Transverse colon (tissue), 4 donors: ENCODE measurements at regions not wholly inside any gene's neighbourhood (a gene's known extent, or its start where the extent isn't known, plus 50 kb on each side); places are given as distances from the start of the nearest gene placed in this dataset.

Experiments used
- DNase-seq: peaks from one replicate; pipeline ENCODE4 v3.0.0-alpha.2; 2019
- H3K27ac ChIP-seq, 4 donors: fragments of 200-600 bp; sonication (generic); 2 replicates each; pipeline ENCODE4 v1.5.1; 2016 to 2018; ENCODE audit warnings: inconsistent platforms in 4 of 4
- H3K27me3 ChIP-seq: fragments of 200-600 bp; sonication (generic); 2 replicates; pipeline ENCODE4 v1.5.1; 2017; ENCODE audit warnings: inconsistent platforms
- H3K36me3 ChIP-seq, 4 donors: fragments of 200-600 bp; sonication (generic); 2 replicates each; pipeline ENCODE4 v1.5.1; 2017 to 2019; ENCODE audit warnings: inconsistent platforms in 4 of 4
- H3K4me1 ChIP-seq, 4 donors: fragments of 200-600 bp; sonication (generic); 2 replicates each; pipeline ENCODE4 v1.5.1; 2017 to 2020; ENCODE audit warnings: inconsistent platforms in 4 of 4
- H3K4me3 ChIP-seq, 4 donors: fragments of 200-600 bp; sonication (generic); 1 replicate in 1 of 4; 2 replicates in 3 of 4; pipeline versions ENCODE4 v1.5.1 to v1.6.1; 2017 to 2019; ENCODE audit warnings: inconsistent platforms in 4 of 4
- H3K9me3 ChIP-seq, 2 donors: fragments of 200-600 bp; sonication (generic); 2 replicates each; pipeline ENCODE4 v1.5.1; 2017 to 2019; ENCODE audit warnings: inconsistent platforms in 2 of 2
- EP300 ChIP-seq: sonication (generic); formaldehyde crosslinking; IDR thresholded peaks from one replicate; pipeline ENCODE4 v1.6.1; 2017; ENCODE audit warnings: antibody characterized with exemption, low read depth
- POLR2A ChIP-seq: fragments of 450-650 bp; IDR thresholded peaks from one replicate; pipeline ENCODE4 v1.6.1; 2016; ENCODE audit warnings: antibody characterized with exemption, mild to moderate bottlenecking, moderate library complexity
- POLR2AphosphoS5 ChIP-seq, 3 donors: sonication (generic); formaldehyde crosslinking; IDR thresholded peaks; one replicate each; pipeline ENCODE4 v1.6.1; 2016; ENCODE audit warnings: antibody characterized with exemption in 3 of 3
- WGBS, 2 donors: methylation state at CpG; one replicate each; pipeline ENCODE4 v1.1.5; 2018; ENCODE audit warnings: low coverage in 1 of 2; 5-methylcytosine and 5-hydroxymethylcytosine counted together
- in situ Hi-C, 4 donors: fragments of 200-750 bp; cut with MboI; loops; one replicate each; pipeline versions ENCODE4 v1.15.0 to v1.15.1; 2017; ENCODE audit warnings: low sequenced_read_pairs in 3 of 4, low pct_ligation_motif_present in 1 of 4, low pct_unique_long_range_greater_than_20kb in 1 of 4
- intact Hi-C: fragments of 100-400 bp; cut with DNase I; formaldehyde crosslinking; loops from one replicate; pipeline ENCODE4 v1.15.1; 2023; ENCODE audit warnings: low total_unique reads
- TF ChIP-seq, protein P1 (sequence below), 5 experiments: fragments of 200-600 bp in 3 of 5; fragments of 450-650 bp in 2 of 5; sonication (generic) in 3 of 5; IDR thresholded peaks; 1 replicate in 2 of 5; 2 replicates in 3 of 5; pipeline ENCODE4 v1.5.1; 2016 to 2017; ENCODE audit warnings: antibody characterized with exemption in 5 of 5, inconsistent platforms in 3 of 5, mild to moderate bottlenecking in 2 of 5, moderate library complexity in 1 of 5

DNA sequence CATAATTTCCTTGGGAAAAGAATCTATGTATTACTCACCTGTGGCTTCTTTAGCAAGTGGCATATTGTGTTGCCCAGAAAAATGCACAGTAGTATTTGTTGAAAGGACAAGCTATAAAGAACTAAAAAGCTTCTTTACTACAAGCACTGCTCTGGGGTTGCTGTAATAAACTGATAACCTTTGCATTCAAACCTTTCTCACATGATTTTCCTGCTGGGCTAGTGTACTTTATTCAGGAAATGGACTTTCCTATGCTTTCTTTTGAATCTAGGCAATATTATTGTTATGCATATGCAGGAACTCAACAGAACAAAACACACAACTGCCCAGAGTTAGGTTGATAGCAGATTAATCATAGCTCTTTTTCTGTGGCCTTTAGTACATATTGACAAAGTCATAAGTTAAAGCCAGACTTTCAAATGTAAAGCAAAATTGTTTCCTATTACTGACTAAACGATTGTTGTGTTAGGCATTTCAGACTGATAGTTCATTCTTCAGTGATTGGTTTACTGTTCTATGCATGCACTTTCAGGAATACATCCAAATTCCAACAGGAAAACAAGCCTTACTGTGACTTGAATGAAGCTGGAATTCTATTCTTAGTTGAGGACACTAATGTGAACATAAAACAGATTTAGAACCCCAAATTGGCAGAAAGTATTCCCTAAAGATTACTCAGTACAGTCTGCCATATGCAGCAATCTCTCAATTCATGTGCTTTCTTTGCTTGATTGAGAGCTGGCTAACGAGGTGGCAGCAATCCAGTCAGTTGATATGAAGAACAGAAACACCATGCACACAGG lies 564.3 kb upstream of the NEGR1 start:
- intact Hi-C loops: no loop called here
- TF ChIP-seq POLR2A (no peak), EP300 (no peak), POLR2AphosphoS5 (IDR thresholded peaks at IDR 0.05) (no peak)
- TF ChIP-seq, protein P1, sequence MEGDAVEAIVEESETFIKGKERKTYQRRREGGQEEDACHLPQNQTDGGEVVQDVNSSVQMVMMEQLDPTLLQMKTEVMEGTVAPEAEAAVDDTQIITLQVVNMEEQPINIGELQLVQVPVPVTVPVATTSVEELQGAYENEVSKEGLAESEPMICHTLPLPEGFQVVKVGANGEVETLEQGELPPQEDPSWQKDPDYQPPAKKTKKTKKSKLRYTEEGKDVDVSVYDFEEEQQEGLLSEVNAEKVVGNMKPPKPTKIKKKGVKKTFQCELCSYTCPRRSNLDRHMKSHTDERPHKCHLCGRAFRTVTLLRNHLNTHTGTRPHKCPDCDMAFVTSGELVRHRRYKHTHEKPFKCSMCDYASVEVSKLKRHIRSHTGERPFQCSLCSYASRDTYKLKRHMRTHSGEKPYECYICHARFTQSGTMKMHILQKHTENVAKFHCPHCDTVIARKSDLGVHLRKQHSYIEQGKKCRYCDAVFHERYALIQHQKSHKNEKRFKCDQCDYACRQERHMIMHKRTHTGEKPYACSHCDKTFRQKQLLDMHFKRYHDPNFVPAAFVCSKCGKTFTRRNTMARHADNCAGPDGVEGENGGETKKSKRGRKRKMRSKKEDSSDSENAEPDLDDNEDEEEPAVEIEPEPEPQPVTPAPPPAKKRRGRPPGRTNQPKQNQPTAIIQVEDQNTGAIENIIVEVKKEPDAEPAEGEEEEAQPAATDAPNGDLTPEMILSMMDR (IDR thresholded peaks at IDR 0.05): no peak
- no peak overlapping the region for H3K4me3 ChIP-seq
- no peak for DNase-seq
- H3K9me3 ChIP-seq: no peaks in the 10 kb centered on the region
- WGBS, 2 donors: 39 to 40% methylated on average over 2 of the region's 2 CpGs
- no peaks in the 10 kb centered on the region for H3K27me3 ChIP-seq
- H3K4me1 ChIP-seq: no peaks in the 10 kb centered on the region
- in situ Hi-C loops: no loop called here
- H3K36me3 ChIP-seq: no peaks in the 10 kb centered on the region
- no peak overlapping the region for H3K27ac ChIP-seq

DNA sequence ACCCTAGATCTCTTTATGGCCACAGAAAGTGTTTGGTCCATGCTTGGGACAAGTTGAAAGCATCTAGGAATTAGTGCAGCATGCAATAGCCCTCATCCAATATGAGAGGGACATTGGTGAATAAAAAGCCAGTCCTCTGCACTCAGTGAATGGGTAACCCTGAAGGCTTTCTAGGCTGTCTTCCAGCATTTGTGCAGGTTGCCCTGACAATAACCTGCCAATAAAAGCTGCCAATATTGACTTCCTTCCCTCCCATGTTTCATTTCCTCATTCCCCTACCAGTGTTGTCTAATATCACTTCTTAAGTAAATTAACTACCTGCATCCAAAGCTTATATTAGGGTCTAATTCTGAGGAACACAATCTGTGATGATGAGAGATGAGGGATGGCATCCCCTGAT lies 563.6 kb upstream of the NEGR1 start:
- in situ Hi-C loops (no loop called here), intact Hi-C loops (no loop called here)
- TF ChIP-seq EP300 (no peak), POLR2AphosphoS5 (IDR thresholded peaks at IDR 0.05) (no peak), POLR2A (no peak)
- TF ChIP-seq, protein P1 (IDR thresholded peaks at IDR 0.05): no peak
- no peak overlapping the region for H3K4me3 ChIP-seq
- no peaks in the 10 kb centered on the region for H3K36me3 ChIP-seq
- no peaks in the 10 kb centered on the region for H3K4me1 ChIP-seq
- H3K27ac ChIP-seq: no peak overlapping the region
- H3K9me3 ChIP-seq: no peaks in the 10 kb centered on the region
- H3K27me3 ChIP-seq: no peaks in the 10 kb centered on the region
- no peak for DNase-seq

DNA sequence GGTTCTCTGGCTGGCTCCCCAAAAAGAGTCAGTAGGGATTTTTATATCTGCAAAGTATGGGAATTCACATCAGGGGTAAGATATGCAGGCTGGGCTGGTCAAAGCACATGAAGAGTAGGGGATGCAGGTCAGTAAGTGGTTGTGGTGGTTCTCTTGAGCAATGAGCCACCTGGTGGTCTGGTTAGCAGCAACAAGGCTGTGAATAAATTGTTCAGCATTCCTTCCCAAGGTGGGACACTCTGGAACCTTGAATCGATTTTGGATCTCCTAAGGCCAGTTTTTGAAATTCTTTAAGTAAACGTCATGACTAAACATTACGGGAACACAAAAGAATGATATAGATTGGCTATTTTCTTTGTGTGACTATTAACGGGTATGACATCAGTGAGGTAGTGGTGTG lies 563.0 kb upstream of the NEGR1 start:
- Histone ChIP-seq H3K4me1 (no peaks in the 10 kb centered on the region), H3K9me3 (no peaks in the 10 kb centered on the region), H3K4me3 (no peak overlapping the region), H3K36me3 (no peaks in the 10 kb centered on the region), H3K27ac (no peak overlapping the region), H3K27me3 (no peaks in the 10 kb centered on the region)
- in situ Hi-C loops: no loop called here
- no peak for TF ChIP-seq POLR2A
- no peak for TF ChIP-seq EP300
- no peak for TF ChIP-seq POLR2AphosphoS5 (IDR thresholded peaks at IDR 0.05)
- TF ChIP-seq, protein P1 (IDR thresholded peaks at IDR 0.05): no peak
- intact Hi-C loops: no loop called here
- DNase-seq: no peak
- WGBS, 2 donors: 62 to 82% methylated on average over 4 of the region's 4 CpGs

DNA sequence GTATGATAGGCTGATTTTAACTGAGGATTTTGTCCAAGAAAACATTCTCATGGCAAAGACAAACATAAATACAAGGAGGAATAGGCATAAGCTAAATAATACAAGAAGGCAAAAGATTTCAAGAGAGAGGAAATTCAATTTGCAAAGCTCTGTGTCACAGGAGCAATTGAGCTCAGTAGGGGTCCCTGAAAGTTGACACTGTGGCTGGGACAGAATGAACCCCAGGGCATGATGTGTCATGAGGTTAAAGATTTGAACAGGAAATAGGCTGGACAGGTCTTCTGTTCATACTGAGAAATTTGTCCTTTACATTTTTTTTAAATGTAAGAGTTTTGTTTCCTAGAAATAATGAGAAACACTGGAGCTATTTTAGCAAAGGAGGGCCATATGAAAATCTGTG lies 555.4 kb upstream of the NEGR1 start:
- TF ChIP-seq, protein P1 (IDR thresholded peaks at IDR 0.05): no peak
- TF ChIP-seq POLR2AphosphoS5 (IDR thresholded peaks at IDR 0.05): no peak
- TF ChIP-seq EP300: no peak
- no peak for TF ChIP-seq POLR2A
- DNase-seq: no peak
- no peaks in the 10 kb centered on the region for H3K27me3 ChIP-seq
- H3K36me3 ChIP-seq: no peaks in the 10 kb centered on the region
- in situ Hi-C loops: no loop called here
- no peak overlapping the region for H3K27ac ChIP-seq
- no peaks in the 10 kb centered on the region for H3K9me3 ChIP-seq
- H3K4me1 ChIP-seq: no peaks in the 10 kb centered on the region
- intact Hi-C loops: no loop called here
- H3K4me3 ChIP-seq: no peak overlapping the region
